NCI-H345 treated with DMSO at 0.1 percent for 48 hours (cell line): ENCODE measurements at regions not wholly inside any gene's neighbourhood (a gene's known extent, or its start where the extent isn't known, plus 50 kb on each side); places are given as distances from the start of the nearest gene placed in this dataset.

Experiments used
- DNase-seq: peaks from one replicate; lab custom pipeline; 2025; ENCODE audit not compliant: unreplicated experiment; lab: John Stamatoyannopoulos, UW

DNA sequence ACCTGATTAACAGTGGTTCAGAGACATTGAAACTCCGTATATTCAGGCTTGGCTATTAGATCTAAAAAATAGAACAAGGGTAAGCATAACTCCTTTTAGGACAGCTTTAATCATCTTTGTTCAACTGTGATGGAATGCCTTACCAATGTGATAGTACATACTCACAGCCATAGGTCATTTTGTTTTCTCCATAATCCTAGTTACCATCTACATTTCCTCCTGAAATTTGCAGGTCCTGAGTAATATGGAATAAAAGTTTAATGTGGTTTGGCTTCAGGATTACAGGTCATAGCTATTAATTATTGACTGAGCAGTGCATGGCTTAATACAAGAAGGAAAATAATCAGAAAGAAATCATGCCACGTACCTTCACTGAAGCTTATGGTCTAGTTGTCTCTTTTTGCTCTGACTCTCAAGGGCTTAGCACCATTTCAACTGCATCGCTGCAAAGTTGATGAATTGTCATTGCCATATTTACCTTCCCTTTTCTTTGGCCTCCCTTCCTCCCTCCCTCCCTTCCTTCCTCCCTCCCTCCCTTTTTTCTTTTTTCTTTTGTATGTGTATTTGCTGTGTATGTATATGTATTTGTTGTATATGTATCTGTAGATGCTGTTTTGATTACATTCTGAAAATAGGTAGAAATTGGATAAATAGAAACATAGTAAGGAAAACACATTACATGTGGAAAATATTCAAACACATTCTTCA is 250.9 kb upstream of the ZNF608 start:
- DNase-seq: no peak

DNA sequence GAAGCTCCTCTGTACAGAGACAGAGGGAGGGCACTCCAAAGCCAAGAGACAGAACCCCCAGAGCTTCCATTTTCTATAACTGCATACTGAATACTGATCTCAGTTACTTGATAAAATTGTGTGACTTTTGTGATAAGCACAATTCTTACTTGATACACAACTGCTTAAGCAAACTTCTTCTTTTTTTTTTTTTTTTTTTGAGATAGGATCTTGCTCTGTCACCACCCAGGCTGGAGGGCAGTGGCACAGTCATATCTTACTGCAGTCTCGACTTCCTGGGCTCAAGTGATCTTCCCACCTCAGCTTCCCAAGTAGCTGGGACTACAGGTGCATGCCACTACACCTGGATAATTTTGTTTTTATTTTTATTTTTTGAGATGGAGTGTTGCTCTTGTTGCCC is 252.1 kb upstream of the ZNF608 start:
- no peak for DNase-seq

DNA sequence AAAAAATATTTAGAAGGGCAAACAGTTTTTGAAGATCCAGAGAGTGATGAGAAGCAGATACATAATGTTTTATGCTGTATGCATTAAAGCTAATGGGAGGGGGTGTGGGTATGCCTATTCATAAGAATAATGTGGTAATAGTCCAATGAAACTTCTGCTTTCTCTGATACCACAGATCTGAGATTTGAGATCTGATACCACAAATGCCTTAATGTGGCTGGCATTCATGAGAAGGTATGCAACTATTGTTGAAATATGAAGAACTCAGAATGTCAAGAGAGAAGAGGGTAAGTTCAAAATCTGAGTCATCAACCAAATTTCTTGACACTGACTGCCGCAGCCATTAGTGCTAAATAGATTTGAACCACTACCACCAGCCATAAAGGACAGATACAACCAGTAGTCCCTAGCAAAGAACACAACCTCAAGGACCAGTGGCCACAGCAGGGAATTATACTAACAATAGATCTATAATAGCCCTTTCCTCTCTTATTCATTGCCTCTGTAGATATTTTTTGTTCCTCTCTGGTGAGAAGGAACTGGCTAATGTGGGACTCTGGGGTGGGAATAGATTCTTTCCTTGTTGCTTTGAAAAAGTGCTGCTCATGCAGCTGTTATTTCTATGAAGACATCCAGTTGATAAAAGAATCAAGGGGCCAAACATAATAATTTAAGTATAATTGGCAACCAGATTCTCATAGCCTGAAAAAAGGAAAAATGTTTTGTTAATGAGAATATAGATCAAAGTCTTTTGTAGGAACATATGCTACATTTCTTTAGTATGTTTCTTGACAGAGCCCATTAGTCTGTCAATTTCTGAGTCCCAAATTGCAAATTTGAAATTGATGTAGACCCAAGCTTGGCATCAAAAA is 256.5 kb upstream of the ZNF608 start:
- DNase-seq: no peak

DNA sequence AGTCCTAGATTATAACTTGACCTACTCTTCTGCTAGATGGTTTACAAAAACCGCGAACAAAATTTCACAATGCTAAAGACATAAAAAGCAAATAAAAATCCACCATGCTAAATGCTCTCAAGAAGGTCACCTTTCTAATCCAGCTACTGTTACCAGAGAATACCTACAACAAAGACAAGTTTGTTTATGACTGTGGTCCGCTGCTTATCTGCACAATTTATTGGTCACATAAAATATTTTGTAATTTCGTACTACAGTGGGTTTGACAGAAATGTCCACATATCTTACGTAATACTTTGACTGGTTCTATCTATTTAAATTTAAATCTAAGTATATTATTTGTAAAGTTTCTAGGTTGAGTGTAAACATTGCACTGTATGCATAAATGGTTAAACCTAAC is 257.6 kb upstream of the ZNF608 start:
- DNase-seq: no peak

DNA sequence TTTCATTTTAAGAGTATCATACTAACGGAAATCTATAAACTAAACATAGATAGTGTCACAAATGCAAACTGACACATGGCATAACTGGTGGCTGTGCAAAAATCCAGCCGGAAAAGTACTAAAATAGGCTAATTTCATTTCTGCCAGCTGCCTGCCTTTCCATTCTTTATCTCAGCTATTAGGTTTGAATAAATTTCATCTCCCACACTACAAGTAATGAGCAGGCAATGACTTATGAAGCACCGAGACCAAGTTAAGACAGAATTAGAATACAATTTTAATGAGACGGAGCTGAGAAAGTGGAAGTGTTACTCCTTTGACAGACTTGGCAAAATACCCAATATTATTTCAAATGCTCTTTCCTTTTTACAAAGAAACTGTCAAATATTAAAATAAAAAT is 258.8 kb upstream of the ZNF608 start:
- no peak for DNase-seq

DNA sequence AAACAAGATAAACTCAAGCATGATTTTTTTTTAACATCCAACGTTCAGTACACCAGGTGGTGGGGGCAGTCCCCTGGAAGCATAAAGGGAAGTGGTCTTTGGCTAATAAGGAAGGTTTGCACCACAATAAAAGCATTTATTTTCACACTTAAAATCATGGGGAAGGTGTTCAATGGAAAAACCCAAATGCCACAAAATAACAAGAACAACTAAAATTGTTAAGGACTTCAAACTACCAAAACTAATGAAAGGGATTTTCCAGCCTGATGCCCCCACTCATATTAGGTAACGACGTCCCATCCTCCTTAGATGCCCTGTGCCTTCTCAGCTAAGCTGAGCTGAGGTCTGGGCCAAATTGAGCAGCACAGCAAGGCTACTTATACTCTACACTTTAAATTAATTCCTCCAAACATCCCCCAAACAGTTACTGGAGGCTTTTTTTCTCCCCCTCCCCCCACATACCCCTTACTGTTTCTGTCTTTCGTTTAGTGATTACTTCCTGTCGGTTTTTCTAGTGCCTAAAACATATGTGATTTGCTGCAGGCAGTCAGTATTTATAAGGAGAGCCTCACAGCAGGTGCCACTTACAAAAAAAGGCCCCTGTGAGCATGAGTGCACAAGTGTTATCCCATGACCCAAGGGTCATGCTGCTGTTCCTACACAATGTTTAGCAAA is 259.7 kb upstream of the ZNF608 start:
- DNase-seq: peak; percentile 40

DNA sequence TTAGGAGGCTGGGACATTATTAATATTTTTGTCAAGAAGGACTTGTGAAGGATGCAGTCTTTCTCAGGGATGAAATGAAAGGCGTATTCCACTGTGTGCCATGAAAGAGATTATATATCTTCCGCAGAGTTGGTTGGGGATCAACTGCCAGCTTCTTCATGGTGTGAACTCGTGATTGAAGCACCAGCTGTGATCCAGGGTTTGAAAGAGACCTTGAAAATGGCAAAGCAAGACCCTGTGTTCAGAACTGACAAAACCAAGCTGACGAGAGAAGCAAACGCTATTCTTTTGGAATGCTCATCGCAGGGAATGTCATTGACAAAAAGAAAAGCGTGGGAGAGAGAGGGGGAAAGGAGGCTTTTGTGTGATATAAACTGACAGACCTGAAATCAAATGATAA is 263.9 kb upstream of the ZNF608 start:
- DNase-seq: no peak

DNA sequence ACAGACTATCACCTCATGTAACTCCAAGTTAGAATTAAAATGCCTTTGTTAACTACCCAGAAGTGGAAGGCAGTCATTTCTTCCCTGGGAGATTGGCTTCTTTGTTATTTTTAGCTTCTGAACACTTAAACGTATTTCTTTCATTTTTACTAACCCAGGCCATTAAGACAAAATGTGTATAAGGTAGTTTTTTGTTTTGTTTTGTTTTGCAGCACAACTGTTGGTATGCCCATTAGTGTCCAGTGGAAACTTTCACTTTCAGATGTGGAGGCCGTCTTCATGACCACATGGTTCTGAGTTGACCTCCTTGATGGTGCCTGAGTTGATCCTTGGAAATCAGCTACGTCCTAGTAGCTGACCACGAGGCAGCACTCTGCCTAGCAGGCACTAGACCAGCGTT is 264.6 kb upstream of the ZNF608 start:
- no peak for DNase-seq

DNA sequence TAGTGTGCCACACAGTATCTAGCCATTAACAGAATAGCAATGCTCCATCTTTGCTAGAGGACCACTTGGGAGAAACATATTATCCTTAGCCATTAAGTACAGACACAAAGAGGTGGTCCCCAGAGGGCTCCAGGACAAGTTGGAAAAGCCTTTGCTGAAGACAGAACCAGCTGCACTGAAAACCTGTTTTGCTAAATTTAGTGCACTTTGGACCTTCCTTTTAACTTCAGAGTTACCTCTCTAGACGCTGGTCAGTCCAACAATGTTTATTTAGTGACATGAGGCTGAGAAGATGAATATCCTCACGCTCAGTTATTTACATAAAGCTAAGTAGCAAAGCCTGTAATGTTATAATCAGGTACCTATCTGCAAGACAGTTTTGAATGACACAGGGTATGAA is 265.0 kb upstream of the ZNF608 start:
- no peak for DNase-seq

DNA sequence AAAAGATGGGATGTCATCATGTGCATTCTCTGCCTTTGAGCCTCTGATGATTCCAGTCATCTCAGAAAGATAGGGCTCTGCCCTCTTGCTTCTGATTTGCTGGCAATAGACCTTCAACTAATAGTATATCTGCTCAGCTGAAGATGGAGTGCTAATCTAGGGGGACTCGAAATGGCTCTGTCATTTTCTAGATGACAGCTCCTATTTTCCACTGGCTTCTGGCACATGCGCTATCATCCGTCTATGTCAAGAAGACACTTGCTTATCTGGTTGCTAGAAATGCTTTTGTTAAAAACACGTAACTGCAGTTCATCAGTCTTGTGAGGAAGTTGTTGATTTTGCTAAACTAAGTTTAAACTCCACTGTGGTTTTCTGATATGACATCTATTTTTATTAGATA is 265.5 kb upstream of the ZNF608 start:
- no peak for DNase-seq

DNA sequence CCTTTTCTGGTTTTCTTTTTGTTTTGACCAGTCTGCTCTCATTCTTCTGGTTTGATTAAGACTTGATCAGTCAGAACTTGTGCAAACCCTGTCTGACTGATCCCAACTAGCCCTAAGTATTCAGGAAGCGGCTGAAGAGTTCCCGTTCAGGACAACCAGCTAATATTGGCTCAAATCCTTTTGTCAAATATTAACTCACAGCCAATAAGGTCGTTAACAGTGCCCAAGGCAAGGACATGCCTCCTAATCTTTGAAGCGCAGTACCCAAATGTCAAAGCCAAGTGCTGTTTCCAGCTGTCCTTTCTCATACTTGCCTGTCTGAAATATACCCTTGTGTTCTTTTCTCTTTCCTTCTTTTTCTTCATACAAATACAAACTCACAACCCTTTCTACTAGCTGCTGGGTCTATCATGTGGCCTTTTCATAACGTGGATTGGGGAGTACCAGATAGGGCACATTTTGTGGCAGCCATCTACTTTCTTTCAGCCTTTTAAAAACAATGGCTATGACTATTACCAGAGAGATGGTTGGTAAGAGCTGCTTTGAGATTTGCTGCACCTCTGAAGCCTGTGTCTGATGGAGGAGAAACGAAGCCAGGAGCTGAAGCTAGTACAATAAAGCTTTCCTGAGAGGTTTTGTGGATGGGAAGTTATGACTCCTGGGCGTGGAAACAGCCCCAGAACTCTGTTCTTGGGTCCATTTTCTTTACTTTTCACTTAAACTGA is 266.4 kb upstream of the ZNF608 start:
- DNase-seq: no peak

DNA sequence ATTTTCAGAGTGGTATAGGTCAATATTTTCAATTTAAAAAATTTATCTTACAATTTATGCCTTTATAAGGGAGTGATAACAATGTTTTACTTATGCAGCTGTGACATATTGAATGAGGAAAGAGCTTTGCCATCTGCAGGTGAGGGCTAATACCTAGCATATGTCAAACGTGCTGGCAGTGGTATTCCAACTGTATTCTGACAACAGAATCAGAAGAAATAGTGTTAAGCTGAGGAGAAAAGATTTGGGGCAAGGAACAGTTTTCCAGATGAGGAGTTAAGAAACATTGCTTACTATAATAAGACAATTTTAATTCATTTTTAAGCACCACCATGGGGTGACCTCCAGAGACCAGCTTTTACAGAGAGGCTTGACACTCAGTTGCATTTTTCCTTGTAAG is 267.8 kb upstream of the ZNF608 start:
- DNase-seq: no peak

DNA sequence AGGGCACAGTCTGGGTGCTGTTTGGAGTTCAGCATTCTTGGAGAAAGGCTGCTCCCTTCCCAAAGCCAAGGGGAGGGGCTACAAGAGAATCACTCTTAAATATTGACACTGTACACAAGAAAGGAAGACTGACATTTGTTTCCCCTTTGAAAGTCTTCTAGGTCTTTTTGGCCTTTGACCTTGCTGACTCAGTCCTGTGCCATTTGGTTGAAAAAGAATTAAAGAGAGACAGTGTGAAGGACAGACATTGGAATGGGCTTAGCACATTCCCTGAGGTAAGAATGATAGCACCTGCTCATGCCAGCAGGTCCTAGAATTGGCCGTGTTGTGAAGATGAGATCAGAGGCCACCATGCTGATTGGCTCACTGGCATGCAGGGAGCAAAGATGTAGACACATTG is 271.4 kb upstream of the ZNF608 start:
- no peak for DNase-seq

DNA sequence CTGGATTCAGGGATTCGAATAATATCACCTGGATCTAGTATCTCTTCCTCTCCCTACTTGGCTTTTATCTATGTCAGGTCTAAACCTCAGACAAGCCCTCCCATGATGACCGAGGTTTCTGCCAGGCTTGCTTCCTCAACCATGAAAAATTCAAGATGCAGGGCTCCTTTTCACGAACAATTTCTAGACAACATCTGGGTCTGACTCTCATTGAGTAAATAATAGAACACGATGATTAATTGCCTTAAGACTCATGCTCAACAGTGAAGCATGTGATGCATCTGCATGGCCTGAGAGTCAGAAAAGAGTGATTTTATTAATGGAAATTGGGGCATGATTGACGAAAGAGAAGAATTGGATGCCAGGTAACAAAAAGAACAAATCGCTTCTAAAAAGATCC is 277.2 kb upstream of the ZNF608 start:
- DNase-seq: no peak

DNA sequence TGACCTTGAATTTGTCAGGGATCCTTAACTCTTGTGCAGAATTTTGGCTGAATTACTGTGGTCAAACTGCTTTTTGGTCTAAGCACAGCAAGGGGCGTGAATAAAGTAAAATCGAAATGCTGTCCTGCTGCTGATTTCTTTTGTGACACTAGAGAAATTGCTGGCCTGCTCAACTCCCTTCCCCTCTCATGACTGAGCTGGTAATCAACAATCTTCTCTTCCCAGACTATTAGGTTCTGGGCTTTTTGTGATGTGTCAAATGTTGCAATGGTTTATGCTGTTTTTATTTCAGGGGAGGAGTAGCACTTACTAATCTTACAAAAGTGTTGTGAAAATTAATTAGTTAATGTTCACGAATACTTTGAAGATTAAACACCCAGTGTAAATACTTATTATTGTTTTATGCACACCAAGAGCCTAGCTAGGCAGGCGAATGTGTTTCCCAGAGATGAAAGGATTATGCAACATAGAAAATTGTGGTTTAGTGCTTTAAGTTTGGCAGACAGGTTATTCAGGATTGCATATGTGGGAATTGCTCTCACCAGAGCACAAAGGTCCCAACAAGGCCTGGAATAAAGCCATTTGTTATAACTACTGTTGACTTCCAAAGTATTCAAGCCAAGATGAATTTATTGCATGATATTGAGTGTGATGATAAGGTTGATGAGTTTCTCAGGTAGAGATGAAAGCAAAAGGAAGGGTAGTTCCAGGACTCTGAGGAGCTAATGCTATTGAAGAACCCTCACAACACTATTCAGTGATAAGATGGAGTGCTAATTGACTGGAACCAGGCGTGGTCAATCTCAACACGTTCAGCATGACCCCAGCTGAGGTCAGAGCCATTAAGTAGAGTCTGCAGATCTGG is 280.7 kb upstream of the ZNF608 start:
- DNase-seq: no peak

DNA sequence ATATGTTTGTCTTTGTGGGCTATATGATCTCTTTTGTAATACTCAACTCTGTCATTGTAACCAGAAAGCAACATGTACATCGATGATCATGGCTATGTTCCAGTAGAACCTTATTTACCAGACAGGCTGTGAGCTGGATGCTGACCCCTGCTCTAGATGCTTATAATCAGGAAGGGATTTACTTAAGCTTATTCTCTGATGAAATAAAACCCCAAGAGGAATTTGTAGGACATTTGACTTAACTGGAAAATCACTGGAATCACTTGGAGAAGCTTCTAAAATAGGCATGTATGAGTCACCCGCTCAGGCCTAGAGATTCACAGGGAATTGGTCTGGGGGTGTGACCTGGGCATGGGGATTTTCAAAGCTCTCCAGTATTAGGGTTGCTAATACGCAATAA is 285.8 kb upstream of the ZNF608 start:
- DNase-seq: no peak

DNA sequence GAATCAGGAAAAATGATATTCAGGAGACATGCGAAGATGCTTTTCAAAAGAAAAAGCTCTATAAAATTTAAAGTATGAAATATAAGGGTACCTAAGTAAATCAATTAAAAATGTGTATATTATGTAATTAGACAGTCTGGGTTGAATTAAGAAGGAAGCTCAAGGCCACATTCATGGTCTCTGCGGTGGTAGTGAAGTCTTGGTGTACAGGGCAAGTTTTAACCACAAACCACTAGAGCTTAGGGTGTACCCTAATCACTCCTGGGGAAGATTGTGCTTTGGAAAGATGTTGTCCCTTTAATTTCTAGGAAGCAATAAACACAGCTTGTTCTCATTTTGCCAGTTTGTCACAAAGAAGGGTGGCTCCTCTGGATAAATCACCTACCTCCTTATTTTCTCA is 287.2 kb upstream of the ZNF608 start:
- DNase-seq: no peak

DNA sequence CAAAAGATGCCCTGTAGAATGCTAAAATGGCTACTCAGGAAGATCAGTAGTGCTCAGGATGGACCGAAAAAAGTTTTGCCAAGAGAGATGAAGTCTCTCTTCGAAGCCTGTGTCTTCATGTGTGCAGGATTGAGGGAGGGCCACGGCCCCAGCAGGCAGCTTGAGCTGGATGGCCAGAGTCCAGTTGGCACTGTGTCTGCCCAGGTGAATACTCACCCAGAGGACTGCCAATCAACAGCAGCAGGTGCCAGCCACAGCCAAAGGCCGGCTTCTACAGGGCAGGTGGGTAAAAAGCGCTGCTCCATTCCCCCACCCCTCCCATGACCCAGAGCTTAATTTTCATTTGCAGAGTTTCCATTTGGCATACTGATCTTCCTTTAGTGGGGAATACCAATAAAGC is 287.9 kb upstream of the ZNF608 start:
- no peak for DNase-seq

DNA sequence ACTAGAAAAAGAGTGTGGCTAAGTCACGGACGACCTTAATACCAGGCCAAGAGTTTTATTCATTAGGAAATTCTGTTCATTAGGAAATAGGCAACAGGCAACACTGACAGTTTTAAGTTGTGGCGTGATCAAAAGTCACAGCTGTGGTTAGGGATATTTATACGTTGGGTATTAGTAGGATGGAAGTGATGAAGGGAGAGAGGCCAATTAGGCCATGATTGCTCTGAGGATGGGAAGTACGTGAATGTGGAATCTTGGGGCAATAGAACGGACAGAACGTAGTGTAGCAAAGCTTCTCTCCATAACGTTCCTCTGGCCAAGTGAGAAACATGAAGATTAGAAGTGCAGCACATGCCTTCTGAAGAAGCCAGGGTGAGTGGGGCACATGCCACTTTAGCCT is 290.1 kb upstream of the ZNF608 start:
- no peak for DNase-seq

DNA sequence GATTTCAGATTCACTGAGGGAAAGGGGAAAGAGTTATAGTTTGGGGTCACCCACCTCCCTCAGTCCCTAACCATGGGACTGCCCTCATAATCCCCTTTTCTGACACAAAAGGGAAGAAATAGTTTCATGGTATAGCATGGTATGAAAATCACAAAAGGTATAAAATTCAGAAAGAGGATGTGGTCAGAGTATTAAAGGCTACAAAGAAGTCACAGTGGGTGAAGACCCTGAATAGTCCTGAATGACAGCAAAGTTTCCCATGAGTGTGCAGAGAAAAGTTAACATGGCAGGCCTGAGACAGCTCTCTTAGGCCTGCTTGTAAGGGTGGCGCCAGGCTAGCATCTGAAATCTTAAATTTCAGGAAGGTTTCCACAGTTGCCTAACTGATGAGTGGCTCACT is 290.6 kb upstream of the ZNF608 start:
- no peak for DNase-seq

DNA sequence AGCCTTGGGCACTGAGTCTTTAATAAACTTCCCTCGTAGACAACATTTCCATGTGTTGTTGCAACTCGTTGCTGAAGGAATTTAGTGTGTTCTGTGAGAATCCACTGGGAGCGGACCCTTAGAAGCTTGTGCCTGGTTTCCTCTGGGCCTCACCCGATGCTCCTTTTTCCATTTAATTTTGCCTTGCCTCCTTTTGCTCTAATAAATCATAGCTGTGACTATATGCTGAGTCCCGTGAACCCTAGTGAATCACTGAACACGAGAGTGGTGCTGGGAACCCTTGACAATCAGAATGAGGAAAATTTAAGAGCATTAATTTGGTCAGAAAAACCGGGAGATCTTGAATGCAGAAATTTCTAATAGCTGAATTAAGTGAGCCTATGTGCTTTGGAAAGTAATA is 291.1 kb upstream of the ZNF608 start:
- DNase-seq: no peak
